ENCODE measurements at regions not wholly inside any gene's neighbourhood (a gene's known extent, or its start where the extent isn't known, plus 50 kb on each side); places are given as distances from the start of the nearest gene placed in this dataset.

DNA sequence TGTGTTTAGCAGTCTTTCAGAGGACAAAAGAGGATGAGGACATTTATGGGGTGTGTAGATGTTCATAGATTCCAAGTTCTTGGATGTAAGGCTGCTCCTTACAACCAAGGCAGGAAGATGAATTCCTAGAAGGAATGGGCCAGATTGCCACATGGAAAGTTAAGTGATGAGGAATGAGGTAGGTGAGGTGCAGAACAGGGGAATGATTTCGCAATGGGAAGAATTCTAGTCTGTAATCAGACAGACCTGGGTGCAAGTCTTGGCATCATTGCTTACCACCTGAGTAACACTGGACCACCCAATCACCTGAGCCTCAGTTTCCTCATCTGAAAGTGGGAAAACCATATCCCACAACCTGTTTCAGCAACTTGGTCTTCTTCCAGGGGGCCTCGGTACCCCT, 174.9 kb downstream of the IER5 start:
- DNase-seq (ENCODE audit: low read depth), result no peak
- TF ChIP-seq, protein P1, sequence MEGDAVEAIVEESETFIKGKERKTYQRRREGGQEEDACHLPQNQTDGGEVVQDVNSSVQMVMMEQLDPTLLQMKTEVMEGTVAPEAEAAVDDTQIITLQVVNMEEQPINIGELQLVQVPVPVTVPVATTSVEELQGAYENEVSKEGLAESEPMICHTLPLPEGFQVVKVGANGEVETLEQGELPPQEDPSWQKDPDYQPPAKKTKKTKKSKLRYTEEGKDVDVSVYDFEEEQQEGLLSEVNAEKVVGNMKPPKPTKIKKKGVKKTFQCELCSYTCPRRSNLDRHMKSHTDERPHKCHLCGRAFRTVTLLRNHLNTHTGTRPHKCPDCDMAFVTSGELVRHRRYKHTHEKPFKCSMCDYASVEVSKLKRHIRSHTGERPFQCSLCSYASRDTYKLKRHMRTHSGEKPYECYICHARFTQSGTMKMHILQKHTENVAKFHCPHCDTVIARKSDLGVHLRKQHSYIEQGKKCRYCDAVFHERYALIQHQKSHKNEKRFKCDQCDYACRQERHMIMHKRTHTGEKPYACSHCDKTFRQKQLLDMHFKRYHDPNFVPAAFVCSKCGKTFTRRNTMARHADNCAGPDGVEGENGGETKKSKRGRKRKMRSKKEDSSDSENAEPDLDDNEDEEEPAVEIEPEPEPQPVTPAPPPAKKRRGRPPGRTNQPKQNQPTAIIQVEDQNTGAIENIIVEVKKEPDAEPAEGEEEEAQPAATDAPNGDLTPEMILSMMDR (conservative IDR thresholded peaks at IDR 0.05; ENCODE audit: control insufficient read depth, insufficient read depth, low read depth, low read length), result no peak
- H3K4me3 ChIP-seq (ENCODE audit: control insufficient read depth, low read depth, low read length), result no peak overlapping the region

DNA sequence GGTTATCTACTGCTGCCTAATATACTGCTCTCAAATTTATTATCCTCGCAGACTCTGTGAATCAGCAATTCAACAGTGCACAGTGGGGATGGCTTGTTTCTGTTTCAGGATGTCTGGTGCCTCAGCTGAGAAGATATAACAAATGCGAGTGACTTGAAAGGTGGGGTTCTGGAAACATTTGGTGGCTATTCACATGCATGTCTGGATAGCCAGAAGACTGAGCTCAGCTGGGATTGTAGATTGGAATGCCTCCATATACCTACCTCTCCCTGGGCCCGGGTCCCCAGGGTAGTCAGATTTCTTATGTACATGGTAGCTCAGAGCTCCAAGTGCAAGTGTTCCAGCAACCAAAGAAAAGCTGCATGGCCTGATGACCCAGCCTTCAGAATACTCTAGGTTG, 176.3 kb downstream of the IER5 start:
- TF ChIP-seq, protein P1 (conservative IDR thresholded peaks at IDR 0.05; ENCODE audit: control insufficient read depth, insufficient read depth, low read depth, low read length), result no peak
- DNase-seq (ENCODE audit: low read depth), result no peak

DNA sequence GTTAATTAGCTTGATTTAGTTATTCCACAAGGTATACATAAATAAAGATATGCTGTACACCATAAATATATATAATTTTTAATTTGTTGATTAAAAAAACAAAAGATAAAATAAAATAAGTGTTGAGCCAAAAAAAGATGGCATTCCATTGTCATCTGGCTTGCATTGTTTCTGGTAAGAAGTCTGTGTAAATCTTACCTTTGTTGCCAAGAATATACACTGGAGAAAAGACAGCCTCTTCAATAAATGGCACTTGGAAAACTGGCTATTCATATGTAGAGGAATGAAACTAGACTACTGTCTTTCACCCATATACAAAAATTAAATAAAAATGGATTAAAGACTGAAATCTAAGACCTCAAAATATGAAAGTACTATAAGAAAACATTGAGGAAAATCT, 196.5 kb downstream of the IER5 start:
- DNase-seq (ENCODE audit: low read depth), result no peak
- TF ChIP-seq, protein P1 (conservative IDR thresholded peaks at IDR 0.05; ENCODE audit: control insufficient read depth, insufficient read depth, low read depth, low read length), result no peak
- H3K4me3 ChIP-seq (ENCODE audit: control insufficient read depth, low read depth, low read length), result no peak overlapping the region

More for the DNA sequence above, 176.3 kb downstream of the IER5 start:
- H3K4me3 ChIP-seq (ENCODE audit: control insufficient read depth, low read depth, low read length), result no peak overlapping the region

DNA sequence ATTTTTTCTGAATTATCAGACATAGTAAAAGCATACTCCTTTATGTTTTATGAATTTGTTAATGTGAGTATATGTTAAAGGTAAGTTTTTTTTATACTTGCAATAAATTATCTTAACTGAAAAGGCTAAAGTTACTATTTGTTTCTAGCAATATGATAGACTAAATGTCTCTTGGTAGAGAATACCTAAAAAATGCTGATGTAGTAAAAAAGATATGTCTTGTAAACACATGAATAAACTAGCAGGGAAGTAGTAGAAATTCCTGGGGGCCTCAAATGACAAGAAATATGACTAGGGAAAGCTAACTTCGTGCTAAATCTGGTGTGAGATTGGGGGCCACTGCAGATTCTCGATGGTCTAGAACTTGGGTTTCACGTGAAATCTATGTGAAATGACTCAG, 188.1 kb upstream of the CACNA1E start:
- no peak for DNase-seq (ENCODE audit: low read depth)
- TF ChIP-seq, protein P1 (conservative IDR thresholded peaks at IDR 0.05; ENCODE audit: control insufficient read depth, insufficient read depth, low read depth, low read length), result no peak
- no peak overlapping the region for H3K4me3 ChIP-seq (ENCODE audit: control insufficient read depth, low read depth, low read length)

DNA sequence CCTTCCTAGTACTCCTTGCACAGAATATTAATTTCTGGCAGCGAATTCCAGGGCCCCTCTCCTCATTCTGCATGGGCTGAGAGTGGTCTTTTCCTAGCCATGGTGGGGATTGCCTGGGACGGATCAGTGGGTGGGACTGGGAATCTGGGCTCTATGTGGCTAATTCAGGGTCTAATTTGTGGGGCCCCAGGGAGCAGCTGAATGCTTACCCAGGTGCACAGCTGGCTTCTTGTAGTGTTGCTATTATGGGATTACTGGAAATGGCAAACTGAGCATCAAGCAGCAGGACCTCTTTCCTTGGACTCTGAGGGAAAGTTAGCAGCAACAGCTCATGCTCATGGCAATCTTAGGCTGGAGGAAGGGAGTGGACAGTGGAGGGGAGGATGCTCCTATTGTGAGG, 187.1 kb upstream of the CACNA1E start:
- TF ChIP-seq, protein P1 (conservative IDR thresholded peaks at IDR 0.05; ENCODE audit: control insufficient read depth, insufficient read depth, low read depth, low read length), result no peak
- no peak overlapping the region for H3K4me3 ChIP-seq (ENCODE audit: control insufficient read depth, low read depth, low read length)
- no peak for DNase-seq (ENCODE audit: low read depth)

DNA sequence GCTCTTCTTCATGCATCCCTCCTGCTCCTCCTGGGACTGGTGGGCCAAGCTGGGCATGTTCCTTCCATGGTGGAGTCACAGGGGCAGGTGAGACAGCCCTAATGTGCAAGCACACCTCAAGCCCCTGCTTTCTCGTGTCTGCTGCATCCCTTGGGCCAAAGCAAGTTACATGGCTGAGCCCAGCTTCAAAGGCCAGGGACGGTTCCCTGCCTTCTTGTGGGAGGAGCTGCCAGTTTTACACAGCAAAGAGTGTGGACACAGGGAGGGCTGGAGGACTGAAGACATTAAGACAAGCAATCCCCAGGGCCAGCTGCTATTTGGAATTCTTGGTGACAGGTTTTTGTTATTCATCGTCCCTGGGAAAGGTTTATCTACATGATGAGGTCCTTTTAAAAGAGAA, 175.2 kb upstream of the CACNA1E start:
- TF ChIP-seq, protein P1 (conservative IDR thresholded peaks at IDR 0.05; ENCODE audit: control insufficient read depth, insufficient read depth, low read depth, low read length), result no peak
- no peak for DNase-seq (ENCODE audit: low read depth)
- no peak overlapping the region for H3K4me3 ChIP-seq (ENCODE audit: control insufficient read depth, low read depth, low read length)

DNA sequence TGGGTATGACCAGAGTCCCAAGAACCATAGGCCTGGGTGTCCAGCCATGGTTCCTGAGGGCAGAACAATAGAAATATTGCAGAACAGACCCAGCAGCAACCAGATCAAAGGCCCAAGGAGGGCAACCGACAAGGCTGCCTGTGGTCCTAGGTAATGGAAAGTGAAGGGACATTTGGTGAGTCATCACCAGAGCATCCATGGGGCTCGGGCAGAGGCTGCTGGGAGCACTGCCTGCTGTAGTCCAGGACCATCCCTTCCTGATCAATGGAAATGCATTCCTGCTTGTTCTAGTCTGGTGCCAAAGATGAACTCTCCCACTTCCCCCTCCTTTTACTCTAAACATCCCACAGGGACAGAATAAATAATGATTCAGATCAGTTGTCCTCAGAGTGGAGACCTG, 172.8 kb upstream of the CACNA1E start:
- TF ChIP-seq, protein P1 (conservative IDR thresholded peaks at IDR 0.05; ENCODE audit: control insufficient read depth, insufficient read depth, low read depth, low read length), result no peak
- no peak for DNase-seq (ENCODE audit: low read depth)
- no peak overlapping the region for H3K4me3 ChIP-seq (ENCODE audit: control insufficient read depth, low read depth, low read length)

Data from fibroblast of mammary gland (primary cell).